Hepatic stellate cell (primary cell): ENCODE measurements at regions not wholly inside any gene's neighbourhood (a gene's known extent, or its start where the extent isn't known, plus 50 kb on each side); places are given as distances from the start of the nearest gene placed in this dataset.
A peak's percentile ranks its signal among the peaks of the same experiment; 100 is the strongest.
"Not testable (repeated sequence)": the region's sequence is repeated elsewhere in the genome, so short reads cannot be mapped to it uniquely, and the experiment has no call there.

Experiments
- DNase-seq: peaks from one replicate; pipeline ENCODE4 v3.0.0; 2011; ENCODE audit warnings: low spot score

- no peak for DNase-seq
These were observed 159.1 kb upstream of the WDR1 start for GRCh38 chr4:10275696-10276095.

- DNase-seq: no peak
These were observed 156.4 kb upstream of the WDR1 start for GRCh38 chr4:10273030-10273429.

GRCh38 chr4:10272511-10272910 lies 155.9 kb upstream of the WDR1 start:
- no peak for DNase-seq

- no peak for DNase-seq
These were observed 150.5 kb upstream of the WDR1 start for GRCh38 chr4:10267066-10267465.

GRCh38 chr4:10260777-10261176 lies 144.2 kb upstream of the WDR1 start:
- DNase-seq: peak; percentile 6

- DNase-seq: no peak
These were observed 143.4 kb upstream of the WDR1 start for GRCh38 chr4:10259976-10260375.

GRCh38 chr4:10256203-10256602 lies 139.6 kb upstream of the WDR1 start:
- DNase-seq: no peak

GRCh38 chr4:10253765-10254164 lies 137.2 kb upstream of the WDR1 start:
- DNase-seq: no peak

- no peak for DNase-seq
These were observed 129.2 kb upstream of the WDR1 start for GRCh38 chr4:10245751-10246150.

- no peak for DNase-seq
These were observed 127.3 kb upstream of the WDR1 start for GRCh38 chr4:10243856-10244255.

- DNase-seq: no peak
These were observed 124.1 kb upstream of the WDR1 start for GRCh38 chr4:10240691-10241090.

GRCh38 chr4:10239982-10240654 lies 123.5 kb upstream of the WDR1 start:
- no peak for DNase-seq

- DNase-seq: no peak
These were observed 120.5 kb upstream of the WDR1 start for GRCh38 chr4:10237131-10237530.

GRCh38 chr4:10232114-10232513 lies 115.5 kb upstream of the WDR1 start:
- DNase-seq: no peak

- no peak for DNase-seq
These were observed 110.2 kb upstream of the WDR1 start for GRCh38 chr4:10226756-10227155.

GRCh38 chr4:10225096-10225495 lies 108.5 kb upstream of the WDR1 start:
- DNase-seq: no peak

- DNase-seq: no peak
These were observed 107.2 kb upstream of the WDR1 start for GRCh38 chr4:10223782-10224181.

GRCh38 chr4:10213481-10213880 lies 96.9 kb upstream of the WDR1 start:
- DNase-seq: not testable (repeated sequence)

GRCh38 chr4:10212901-10213300 lies 96.3 kb upstream of the WDR1 start:
- no peak for DNase-seq

GRCh38 chr4:10212400-10212799 lies 95.8 kb upstream of the WDR1 start:
- no peak for DNase-seq

- no peak for DNase-seq
These were observed 90.5 kb upstream of the WDR1 start for GRCh38 chr4:10207116-10207515.

- DNase-seq: no peak
These were observed 88.6 kb upstream of the WDR1 start for GRCh38 chr4:10205223-10205622.

GRCh38 chr4:10204401-10205058 lies 87.9 kb upstream of the WDR1 start:
- peak; percentile 43 for DNase-seq

GRCh38 chr4:10203851-10204250 lies 87.3 kb upstream of the WDR1 start:
- no peak for DNase-seq
